HG03280 (cell line): ENCODE measurements at regions not wholly inside any gene's neighbourhood (a gene's known extent, or its start where the extent isn't known, plus 50 kb on each side); places are given as distances from the start of the nearest gene placed in this dataset.

ENCODE experiments used
- ATAC-seq: cut with Tn5 transposase; IDR thresholded peaks from one replicate; pipeline ENCODE4 v1.9.1; 2021; ENCODE audit warnings: mild to moderate bottlenecking, moderate library complexity; ENCODE audit not compliant: unreplicated experiment

- no peak for ATAC-seq
Measured at GRCh38 chr1:235027076-235027861, 101.4 kb downstream of the TOMM20 start.

- ATAC-seq, result no peak
Measured at GRCh38 chr1:235025422-235025984, 103.1 kb downstream of the TOMM20 start.

- no peak for ATAC-seq
Measured at GRCh38 chr1:235024711-235025421, 103.8 kb downstream of the TOMM20 start.

- no peak for ATAC-seq
Measured at GRCh38 chr1:235023711-235024439, 104.8 kb downstream of the TOMM20 start.

GRCh38 chr1:235022981-235023710, 105.5 kb downstream of the TOMM20 start:
- no peak for ATAC-seq

- no peak for ATAC-seq
Measured at GRCh38 chr1:235022341-235022980, 106.2 kb downstream of the TOMM20 start.

- no peak for ATAC-seq
Measured at GRCh38 chr1:235021815-235022214, 106.8 kb downstream of the TOMM20 start.

GRCh38 chr1:235021321-235021720, 107.3 kb downstream of the TOMM20 start:
- no peak for ATAC-seq

GRCh38 chr1:235019961-235020360, 108.7 kb downstream of the TOMM20 start:
- no peak for ATAC-seq

GRCh38 chr1:235019471-235019870, 109.2 kb downstream of the TOMM20 start:
- no peak for ATAC-seq

- ATAC-seq, result no peak
Measured at GRCh38 chr1:235018720-235019444, 109.8 kb downstream of the TOMM20 start.

- ATAC-seq, result no peak
Measured at GRCh38 chr1:235018161-235018560, 110.5 kb downstream of the TOMM20 start.

GRCh38 chr1:235017719-235018118, 110.9 kb downstream of the TOMM20 start:
- no peak for ATAC-seq

- no peak for ATAC-seq
Measured at GRCh38 chr1:235017191-235017590, 111.4 kb downstream of the TOMM20 start.

GRCh38 chr1:235015291-235015985, 113.2 kb downstream of the TOMM20 start:
- peak; percentile 30 for ATAC-seq

GRCh38 chr1:235014756-235015155, 113.9 kb downstream of the TOMM20 start:
- no peak for ATAC-seq

- ATAC-seq, result no peak
Measured at GRCh38 chr1:235013512-235013911, 115.1 kb downstream of the TOMM20 start.

- no peak for ATAC-seq
Measured at GRCh38 chr1:235012436-235013210, 116.0 kb downstream of the TOMM20 start.
